Epithelial cell of esophagus (primary cell): ENCODE measurements at regions not wholly inside any gene's neighbourhood (a gene's known extent, or its start where the extent isn't known, plus 50 kb on each side); places are given as distances from the start of the nearest gene placed in this dataset.

Experiments
- DNase-seq: peaks from one replicate; pipeline ENCODE4 v3.0.0; 2010; ENCODE audit warnings: low read depth
- H3K4me3 ChIP-seq: 2 replicates; pipeline ENCODE4 v1.5.1; 2011; ENCODE audit warnings: mild to moderate bottlenecking, low read length, control low read depth
- TF ChIP-seq, protein P1 (sequence below): IDR thresholded peaks from 2 replicates; pipeline ENCODE4 v1.5.1; 2011; ENCODE audit warnings: low read depth, mild to moderate bottlenecking, low read length, control low read depth, inconsistent platforms; ENCODE audit not compliant: insufficient read depth; ENCODE audit errors: missing control alignments

GRCh38 chr6:147009358-147009757 is 194.9 kb upstream of the STXBP5 start:
- TF ChIP-seq, protein P1, sequence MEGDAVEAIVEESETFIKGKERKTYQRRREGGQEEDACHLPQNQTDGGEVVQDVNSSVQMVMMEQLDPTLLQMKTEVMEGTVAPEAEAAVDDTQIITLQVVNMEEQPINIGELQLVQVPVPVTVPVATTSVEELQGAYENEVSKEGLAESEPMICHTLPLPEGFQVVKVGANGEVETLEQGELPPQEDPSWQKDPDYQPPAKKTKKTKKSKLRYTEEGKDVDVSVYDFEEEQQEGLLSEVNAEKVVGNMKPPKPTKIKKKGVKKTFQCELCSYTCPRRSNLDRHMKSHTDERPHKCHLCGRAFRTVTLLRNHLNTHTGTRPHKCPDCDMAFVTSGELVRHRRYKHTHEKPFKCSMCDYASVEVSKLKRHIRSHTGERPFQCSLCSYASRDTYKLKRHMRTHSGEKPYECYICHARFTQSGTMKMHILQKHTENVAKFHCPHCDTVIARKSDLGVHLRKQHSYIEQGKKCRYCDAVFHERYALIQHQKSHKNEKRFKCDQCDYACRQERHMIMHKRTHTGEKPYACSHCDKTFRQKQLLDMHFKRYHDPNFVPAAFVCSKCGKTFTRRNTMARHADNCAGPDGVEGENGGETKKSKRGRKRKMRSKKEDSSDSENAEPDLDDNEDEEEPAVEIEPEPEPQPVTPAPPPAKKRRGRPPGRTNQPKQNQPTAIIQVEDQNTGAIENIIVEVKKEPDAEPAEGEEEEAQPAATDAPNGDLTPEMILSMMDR, result no peak
- H3K4me3 ChIP-seq, result no peak overlapping the region
- no peak for DNase-seq

DNA sequence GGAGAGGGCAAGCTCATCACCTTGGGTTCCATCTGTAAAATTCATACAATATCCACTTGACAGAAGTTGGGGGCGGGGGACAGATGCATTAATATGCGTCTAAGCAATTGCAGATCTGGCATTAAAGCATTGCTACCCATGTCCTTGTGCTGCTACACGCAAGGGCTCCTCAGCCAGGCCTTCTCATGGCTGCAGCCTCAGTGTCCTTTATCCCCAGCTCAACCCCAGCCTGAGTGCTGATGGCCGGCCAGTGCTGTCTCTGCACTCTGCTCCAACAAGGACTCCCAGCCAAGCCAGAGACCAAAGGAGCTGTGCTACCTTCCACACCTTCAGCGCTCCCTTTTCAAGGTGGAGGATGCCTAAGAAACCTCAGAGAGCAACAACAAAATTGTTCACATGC is 188.5 kb upstream of the STXBP5 start:
- DNase-seq, result no peak
- no peak overlapping the region for H3K4me3 ChIP-seq
- TF ChIP-seq, protein P1, result no peak

- TF ChIP-seq, protein P1, result no peak
- DNase-seq, result no peak
- no peak overlapping the region for H3K4me3 ChIP-seq
Measured at GRCh38 chr6:147016440-147016839, 187.8 kb upstream of the STXBP5 start.

GRCh38 chr6:147017153-147017552 is 187.1 kb upstream of the STXBP5 start:
- TF ChIP-seq, protein P1, result no peak
- DNase-seq, result no peak
- H3K4me3 ChIP-seq, result no peak overlapping the region

DNA sequence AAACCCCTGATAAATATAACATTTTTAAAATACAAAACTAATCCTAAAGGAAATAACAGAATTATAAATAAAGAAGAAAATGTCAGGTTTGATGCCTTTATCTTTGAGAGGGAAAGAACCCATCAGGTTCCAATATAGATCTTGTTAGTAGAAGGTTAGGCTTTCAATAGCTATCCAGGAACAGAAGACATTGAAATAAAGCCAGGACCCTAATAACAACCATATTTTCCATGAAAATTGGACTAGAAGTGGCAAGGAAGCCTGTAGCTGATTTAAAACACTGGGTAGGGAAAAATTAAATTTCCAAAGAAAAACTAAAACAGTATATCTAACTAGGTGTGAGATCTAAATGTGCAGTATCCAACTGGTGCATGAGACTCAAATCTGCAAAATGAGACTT is 185.2 kb upstream of the STXBP5 start:
- TF ChIP-seq, protein P1, result no peak
- no peak for DNase-seq
- no peak overlapping the region for H3K4me3 ChIP-seq

GRCh38 chr6:147022041-147022440 is 182.2 kb upstream of the STXBP5 start:
- H3K4me3 ChIP-seq, result no peak overlapping the region
- TF ChIP-seq, protein P1, result no peak
- DNase-seq, result peak; percentile 52

DNA sequence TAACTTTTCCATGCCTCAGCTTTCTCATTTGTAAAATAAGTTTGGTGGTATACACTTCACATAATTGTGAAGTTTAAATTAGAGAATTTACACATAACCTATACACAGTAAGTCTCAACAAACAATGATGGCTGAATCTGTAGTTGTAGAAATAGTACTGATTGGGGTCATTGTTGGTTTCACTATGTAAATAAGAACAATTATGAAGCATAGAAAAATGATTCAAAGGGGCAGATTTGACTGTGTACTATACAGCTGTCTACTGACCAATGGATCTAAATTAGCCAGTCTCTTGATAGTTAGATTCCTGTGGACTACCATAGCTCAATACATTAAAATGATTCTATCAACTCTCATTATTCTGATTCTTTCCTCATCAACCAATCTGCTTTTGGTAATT is 181.1 kb upstream of the STXBP5 start:
- H3K4me3 ChIP-seq, result no peak overlapping the region
- TF ChIP-seq, protein P1, result no peak
- no peak for DNase-seq
